ENCODE measurements at regions not wholly inside any gene's neighbourhood (a gene's known extent, or its start where the extent isn't known, plus 50 kb on each side); places are given as distances from the start of the nearest gene placed in this dataset.

DNA sequence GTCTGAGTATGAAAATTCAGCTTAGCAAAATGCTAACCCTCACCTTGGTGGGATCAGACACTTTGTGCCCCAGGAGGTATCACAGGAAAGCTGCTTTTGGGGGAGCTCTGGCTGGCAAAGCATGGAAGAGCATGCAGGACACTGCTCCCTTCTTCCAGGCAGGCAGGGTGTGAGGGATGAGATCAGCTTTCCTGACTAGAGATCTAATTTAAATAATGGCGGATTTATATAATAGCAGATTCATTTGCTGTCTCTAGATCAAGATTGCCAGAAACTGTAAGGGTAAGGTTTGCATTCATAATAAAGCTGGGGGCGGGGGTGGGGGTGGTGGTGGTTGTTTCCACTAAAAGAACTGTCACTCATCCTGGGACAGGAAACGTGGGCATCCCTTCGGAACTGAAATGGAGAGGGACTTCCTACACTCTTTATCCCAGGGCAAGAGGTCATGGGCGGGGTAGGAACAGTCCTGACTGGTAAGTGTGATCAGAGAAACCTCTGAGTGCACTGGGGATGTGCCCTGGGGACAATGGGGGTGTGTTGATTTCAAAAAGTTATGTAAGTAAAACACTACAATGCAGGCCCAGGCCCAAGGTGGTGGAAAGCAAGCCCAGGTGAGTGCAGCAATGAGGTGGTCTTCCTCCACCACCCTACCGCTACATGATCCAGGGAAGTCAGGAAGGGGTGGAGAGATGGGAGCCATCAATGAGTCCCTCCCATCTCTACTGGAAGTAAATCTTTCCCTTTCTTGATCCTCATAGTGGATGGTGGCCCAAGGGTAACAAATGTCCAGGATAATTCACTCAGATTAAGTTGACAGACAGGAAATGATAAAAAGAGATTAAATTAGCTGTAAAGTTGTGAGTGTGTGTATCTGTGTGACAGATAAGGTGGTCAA is 171.4 kb upstream of the SERPINE2 start:
- Histone ChIP-seq H3K27ac (no peak overlapping the region), H3K4me3 (no peak overlapping the region), H3K36me3 (no peaks in the 10 kb centered on the region), H3K4me1 (no peaks in the 10 kb centered on the region), H3K9me3 (no peaks in the 10 kb centered on the region), H3K27me3 (no peaks in the 10 kb centered on the region)
- DNase-seq (ENCODE audit: low spot score in 2 of 2), result no peak
- WGBS, result 80% methylated on average over 6 of the region's 6 CpGs
- TF ChIP-seq EP300 (IDR thresholded peaks at IDR 0.05) (no peak), POLR2AphosphoS5 (IDR thresholded peaks at IDR 0.05) (no peak), POLR2A (IDR thresholded peaks at IDR 0.05) (no peak)
- TF ChIP-seq, protein P1, sequence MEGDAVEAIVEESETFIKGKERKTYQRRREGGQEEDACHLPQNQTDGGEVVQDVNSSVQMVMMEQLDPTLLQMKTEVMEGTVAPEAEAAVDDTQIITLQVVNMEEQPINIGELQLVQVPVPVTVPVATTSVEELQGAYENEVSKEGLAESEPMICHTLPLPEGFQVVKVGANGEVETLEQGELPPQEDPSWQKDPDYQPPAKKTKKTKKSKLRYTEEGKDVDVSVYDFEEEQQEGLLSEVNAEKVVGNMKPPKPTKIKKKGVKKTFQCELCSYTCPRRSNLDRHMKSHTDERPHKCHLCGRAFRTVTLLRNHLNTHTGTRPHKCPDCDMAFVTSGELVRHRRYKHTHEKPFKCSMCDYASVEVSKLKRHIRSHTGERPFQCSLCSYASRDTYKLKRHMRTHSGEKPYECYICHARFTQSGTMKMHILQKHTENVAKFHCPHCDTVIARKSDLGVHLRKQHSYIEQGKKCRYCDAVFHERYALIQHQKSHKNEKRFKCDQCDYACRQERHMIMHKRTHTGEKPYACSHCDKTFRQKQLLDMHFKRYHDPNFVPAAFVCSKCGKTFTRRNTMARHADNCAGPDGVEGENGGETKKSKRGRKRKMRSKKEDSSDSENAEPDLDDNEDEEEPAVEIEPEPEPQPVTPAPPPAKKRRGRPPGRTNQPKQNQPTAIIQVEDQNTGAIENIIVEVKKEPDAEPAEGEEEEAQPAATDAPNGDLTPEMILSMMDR (IDR thresholded peaks at IDR 0.05), result no peak

DNA sequence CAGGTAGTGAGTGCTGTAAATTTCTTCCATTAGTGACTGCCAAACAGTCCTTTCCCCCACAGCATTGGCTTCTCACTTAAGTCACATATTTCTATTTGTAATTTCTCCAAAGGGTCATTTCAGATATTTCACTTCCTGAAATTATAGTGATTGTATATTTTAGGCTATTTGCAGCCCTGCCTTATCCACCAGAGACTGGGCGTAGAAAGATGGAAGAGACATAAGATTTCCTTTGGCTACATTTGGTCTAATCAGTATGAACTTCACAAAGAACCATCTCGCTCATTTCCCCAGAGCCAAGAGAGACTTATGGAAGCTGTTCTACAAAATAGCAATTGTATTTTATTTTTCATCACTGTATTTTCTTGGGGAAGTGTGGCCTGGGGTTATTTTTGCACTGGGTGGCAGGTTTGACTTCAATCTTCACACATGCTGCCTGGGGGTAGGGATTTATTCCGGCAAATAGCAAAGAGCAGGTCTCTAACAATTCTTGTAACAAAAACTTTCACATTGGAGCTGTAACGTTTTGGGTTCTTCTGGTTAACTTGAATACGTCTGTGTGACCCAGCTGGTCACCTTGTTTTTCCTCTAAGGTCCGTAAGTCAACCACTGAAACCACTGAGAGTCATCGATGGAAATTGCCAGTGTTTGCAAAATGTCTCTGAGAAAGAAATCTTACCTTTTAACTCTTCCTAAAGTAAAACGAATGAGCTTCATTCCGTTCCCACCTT is 170.6 kb upstream of the SERPINE2 start:
- Histone ChIP-seq H3K27me3 (no peaks in the 10 kb centered on the region), H3K4me1 (no peaks in the 10 kb centered on the region), H3K9me3 (no peaks in the 10 kb centered on the region), H3K27ac (no peak overlapping the region), H3K4me3 (no peak overlapping the region), H3K36me3 (no peaks in the 10 kb centered on the region)
- WGBS, result 81% methylated on average over 9 of the region's 9 CpGs
- DNase-seq (ENCODE audit: low spot score in 2 of 2), result no peak
- TF ChIP-seq POLR2A (IDR thresholded peaks at IDR 0.05), result no peak
- no peak for TF ChIP-seq EP300 (IDR thresholded peaks at IDR 0.05)

DNA sequence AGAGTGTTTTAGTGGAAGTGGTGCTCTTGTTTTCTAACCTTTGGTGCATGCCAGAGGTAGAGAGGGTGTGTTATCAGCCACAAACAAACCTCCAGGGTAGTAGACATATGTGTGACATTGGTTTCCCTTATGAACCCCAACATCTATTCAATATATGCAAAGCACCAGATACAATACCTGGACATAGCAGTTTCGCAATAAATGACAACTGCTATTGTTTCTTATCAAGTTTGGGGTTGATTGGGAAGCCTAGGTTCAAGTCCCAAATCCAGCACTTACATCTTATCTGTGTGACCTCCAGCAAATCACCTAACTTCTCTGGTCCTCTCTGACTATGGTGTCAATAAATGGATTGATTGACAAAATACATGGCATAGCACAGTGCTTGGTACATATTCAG is 169.4 kb upstream of the SERPINE2 start:
- TF ChIP-seq EP300 (IDR thresholded peaks at IDR 0.05), result no peak
- TF ChIP-seq, protein P1 (IDR thresholded peaks at IDR 0.05), result no peak
- TF ChIP-seq POLR2A (IDR thresholded peaks at IDR 0.05), result no peak
- TF ChIP-seq POLR2AphosphoS5 (IDR thresholded peaks at IDR 0.05), result no peak
- no peak for DNase-seq (ENCODE audit: low spot score in 2 of 2)
- H3K4me3 ChIP-seq, result no peak overlapping the region
- no peaks in the 10 kb centered on the region for H3K4me1 ChIP-seq
- H3K27me3 ChIP-seq, result no peaks in the 10 kb centered on the region
- no peak overlapping the region for H3K27ac ChIP-seq
- WGBS, result 100% methylated on average over 1 of the region's 1 CpG
- no peaks in the 10 kb centered on the region for H3K36me3 ChIP-seq
- H3K9me3 ChIP-seq, result no peaks in the 10 kb centered on the region

DNA sequence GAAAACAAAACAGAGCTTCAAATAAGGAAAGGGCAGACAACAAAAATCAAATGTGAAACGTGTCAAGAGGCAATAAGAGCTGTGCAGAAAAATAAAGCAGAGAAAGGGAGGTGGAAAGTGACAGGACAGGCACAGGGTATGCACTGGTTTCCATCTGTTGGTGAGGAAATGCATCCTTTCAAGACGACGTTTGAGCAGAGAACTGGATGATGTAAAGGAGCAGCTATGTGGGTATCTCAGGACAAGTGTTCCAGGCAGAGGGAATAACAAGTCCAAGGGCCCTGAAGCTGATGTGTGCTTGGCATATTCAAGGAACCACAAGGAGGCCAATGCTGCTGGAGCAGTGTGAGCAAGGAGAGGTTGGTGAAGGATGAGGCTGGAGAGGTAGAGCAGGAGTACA is 168.9 kb upstream of the SERPINE2 start:
- Histone ChIP-seq H3K27me3 (no peaks in the 10 kb centered on the region), H3K4me1 (no peaks in the 10 kb centered on the region), H3K9me3 (no peaks in the 10 kb centered on the region), H3K36me3 (no peaks in the 10 kb centered on the region), H3K4me3 (no peak overlapping the region), H3K27ac (no peak overlapping the region)
- 41% methylated on average over 3 of the region's 3 CpGs for WGBS
- no peak for TF ChIP-seq POLR2AphosphoS5 (IDR thresholded peaks at IDR 0.05)
- no peak for DNase-seq (ENCODE audit: low spot score in 2 of 2)

DNA sequence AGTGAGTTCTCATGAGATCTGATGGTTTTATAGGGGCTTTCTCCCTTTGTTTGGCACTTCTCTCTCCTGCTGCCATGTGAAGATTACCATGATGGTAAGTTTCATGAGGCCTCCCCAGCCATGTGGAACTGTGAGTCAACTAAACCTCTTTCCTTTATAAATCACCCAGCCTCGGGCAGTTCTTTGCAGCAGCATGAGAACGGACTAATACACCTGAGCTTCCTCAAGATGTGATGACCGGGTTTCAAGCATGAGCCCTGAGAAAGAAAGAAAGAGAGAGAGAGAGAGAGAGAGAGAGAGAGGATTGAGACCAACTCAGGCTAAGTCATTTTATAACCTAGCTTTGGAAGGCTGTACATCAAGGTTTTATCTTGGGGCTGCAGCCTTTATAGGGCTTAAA is 167.7 kb upstream of the SERPINE2 start:
- H3K36me3 ChIP-seq, result no peaks in the 10 kb centered on the region
- H3K9me3 ChIP-seq, result no peaks in the 10 kb centered on the region
- no peak overlapping the region for H3K4me3 ChIP-seq
- DNase-seq (ENCODE audit: low spot score in 2 of 2), result no peak
- no peak overlapping the region for H3K27ac ChIP-seq
- TF ChIP-seq, protein P1 (IDR thresholded peaks at IDR 0.05), result no peak
- TF ChIP-seq EP300 (IDR thresholded peaks at IDR 0.05) (no peak), POLR2AphosphoS5 (IDR thresholded peaks at IDR 0.05) (no peak), POLR2A (IDR thresholded peaks at IDR 0.05) (no peak)
- WGBS, result 92% methylated on average over 3 of the region's 3 CpGs
- H3K27me3 ChIP-seq, result no peaks in the 10 kb centered on the region
- H3K4me1 ChIP-seq, result no peaks in the 10 kb centered on the region

DNA sequence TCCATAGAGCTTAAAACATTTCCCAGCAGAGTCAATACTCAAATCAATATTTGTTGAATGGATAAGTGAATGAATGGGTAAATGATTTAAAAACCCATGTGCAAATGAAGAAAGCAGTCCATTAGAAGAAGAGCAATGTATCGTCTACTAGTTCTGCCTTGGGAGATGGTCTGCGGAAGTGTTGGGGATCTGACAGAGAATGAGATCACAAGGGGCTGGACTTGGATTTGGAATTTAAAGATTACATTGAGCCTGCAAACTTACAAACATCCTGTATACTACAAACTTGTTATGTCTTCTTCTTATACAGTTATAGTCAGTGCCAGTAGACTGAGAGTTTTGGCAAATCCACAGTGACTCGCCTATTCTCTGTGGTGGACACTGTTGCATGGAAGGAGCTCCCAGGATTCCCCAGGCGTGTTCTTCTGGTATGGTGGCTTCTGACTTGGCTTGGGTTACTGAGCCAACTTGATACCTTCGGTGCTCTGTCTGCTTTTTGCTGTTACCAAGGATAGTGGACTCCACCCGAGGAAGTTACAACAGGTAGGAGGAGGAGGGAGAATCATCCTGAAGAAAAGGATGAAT is 163.3 kb upstream of the SERPINE2 start:
- no peak overlapping the region for H3K4me3 ChIP-seq
- TF ChIP-seq POLR2A (IDR thresholded peaks at IDR 0.05) (no peak), EP300 (IDR thresholded peaks at IDR 0.05) (no peak), POLR2AphosphoS5 (IDR thresholded peaks at IDR 0.05) (no peak)
- TF ChIP-seq, protein P1 (IDR thresholded peaks at IDR 0.05), result no peak
- H3K4me1 ChIP-seq, result no peaks in the 10 kb centered on the region
- H3K9me3 ChIP-seq, result no peaks in the 10 kb centered on the region
- H3K27ac ChIP-seq, result no peak overlapping the region
- no peaks in the 10 kb centered on the region for H3K27me3 ChIP-seq
- 79% methylated on average over 6 of the region's 6 CpGs for WGBS
- DNase-seq (ENCODE audit: low spot score in 2 of 2), result no peak
- H3K36me3 ChIP-seq, result no peaks in the 10 kb centered on the region

All from suprapubic skin (tissue), 4 donors.